C4-2B (cell line): ENCODE measurements at regions not wholly inside any gene's neighbourhood (a gene's known extent, or its start where the extent isn't known, plus 50 kb on each side); places are given as distances from the start of the nearest gene placed in this dataset.
"Not testable (repeated sequence)": the region's sequence is repeated elsewhere in the genome, so short reads cannot be mapped to it uniquely, and the experiment has no call there.

Experiments used
- H3K27ac ChIP-seq: fragments of 450-650 bp; 2 replicates; pipeline ENCODE4 v1.5.1; 2017
- CTCF ChIP-seq: fragments of 450-650 bp; conservative IDR thresholded peaks from 2 replicates; pipeline ENCODE4 v1.5.1; 2017; ENCODE audit warnings: mild to moderate bottlenecking
- ZFX ChIP-seq: fragments of 450-650 bp; IDR thresholded peaks from 2 replicates; pipeline ENCODE4 v1.6.1; 2017

- TF ChIP-seq CTCF (no peak), ZFX (no peak)
- H3K27ac ChIP-seq: no peak overlapping the region
These were observed 143.1 kb upstream of the GJE1 start for GRCh38 chr6:141989706-141989959.

GRCh38 chr6:141988954-141989705 is 143.6 kb upstream of the GJE1 start:
- TF ChIP-seq ZFX (no peak), CTCF (peak; percentile 84)
- H3K27ac ChIP-seq: no peak overlapping the region

- H3K27ac ChIP-seq: no peak overlapping the region
- TF ChIP-seq CTCF: no peak
- TF ChIP-seq ZFX: no peak
These were observed 144.4 kb upstream of the GJE1 start for GRCh38 chr6:141988327-141988726.

- TF ChIP-seq ZFX: no peak
- TF ChIP-seq CTCF: no peak
- no peak overlapping the region for H3K27ac ChIP-seq
These were observed 146.3 kb upstream of the GJE1 start for GRCh38 chr6:141986457-141986856.

- TF ChIP-seq CTCF (no peak), ZFX (no peak)
- H3K27ac ChIP-seq: no peak overlapping the region
These were observed 151.5 kb upstream of the GJE1 start for GRCh38 chr6:141981190-141981589.

- TF ChIP-seq ZFX (no peak), CTCF (no peak)
- H3K27ac ChIP-seq: no peak overlapping the region
These were observed 154.9 kb upstream of the GJE1 start for GRCh38 chr6:141977782-141978181.

GRCh38 chr6:141976994-141977393 is 155.7 kb upstream of the GJE1 start:
- no peak overlapping the region for H3K27ac ChIP-seq
- TF ChIP-seq CTCF (no peak), ZFX (no peak)

GRCh38 chr6:141969768-141970415 is 162.8 kb upstream of the GJE1 start:
- H3K27ac ChIP-seq: not testable (repeated sequence)
